ENCODE measurements at regions not wholly inside any gene's neighbourhood (a gene's known extent, or its start where the extent isn't known, plus 50 kb on each side); places are given as distances from the start of the nearest gene placed in this dataset.

DNA sequence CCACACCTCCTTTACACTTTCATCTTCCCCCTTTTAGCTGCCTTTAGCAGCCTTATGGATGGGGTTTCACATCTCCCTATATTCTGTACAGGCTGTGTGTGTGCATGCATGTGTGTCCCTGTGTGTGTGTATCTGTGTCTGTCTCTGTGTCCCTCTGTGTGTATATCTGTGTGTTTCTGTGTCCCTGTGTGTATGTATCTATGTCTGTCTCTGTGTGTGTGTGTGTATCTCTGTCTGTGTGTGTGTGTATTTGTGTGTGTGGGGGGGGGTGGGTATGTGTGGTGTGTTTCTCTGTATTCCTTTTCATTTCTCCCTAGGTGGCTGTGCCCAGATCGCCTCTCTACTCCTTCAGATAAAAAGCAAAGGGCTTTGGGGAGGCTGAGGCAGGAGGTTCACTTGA lies 52.2 kb upstream of the CD83 start:
- no peak for DNase-seq

DNA sequence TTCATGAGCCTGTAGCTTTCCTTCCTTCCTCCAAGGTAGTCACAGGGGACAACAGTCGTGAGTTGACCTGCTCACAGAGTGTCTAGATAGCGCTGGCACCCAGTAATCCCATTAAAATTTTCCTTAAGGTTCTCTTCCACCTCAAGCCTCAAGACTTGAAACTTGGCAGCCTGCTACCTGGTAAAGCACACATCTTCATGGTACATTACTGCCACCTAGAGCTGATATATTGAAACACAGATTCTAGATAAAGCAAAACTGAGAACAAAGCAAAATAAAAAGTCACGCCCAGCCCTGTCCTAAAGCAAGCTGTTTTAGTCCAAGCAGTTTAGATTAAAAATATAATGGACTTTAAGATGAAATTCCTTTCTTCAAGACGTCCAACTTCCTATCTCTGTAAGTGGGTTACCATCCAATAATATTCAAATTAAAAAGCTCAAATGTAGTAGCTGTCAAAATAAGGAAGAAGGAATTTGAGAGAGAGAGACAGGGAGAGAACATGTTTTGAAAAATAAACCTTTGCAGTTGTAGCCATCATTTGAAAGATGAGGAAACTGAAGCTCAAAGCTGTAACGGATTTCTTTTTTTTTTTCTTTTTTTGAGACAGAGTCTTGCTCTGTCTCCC lies 50.7 kb upstream of the CD83 start:
- DNase-seq = peak; percentile 76

GRCh38 chr6:14067656-14068055 lies 49.9 kb upstream of the CD83 start:
- no peak for DNase-seq
